RPMI7951 (cell line): ENCODE measurements at regions not wholly inside any gene's neighbourhood (a gene's known extent, or its start where the extent isn't known, plus 50 kb on each side); places are given as distances from the start of the nearest gene placed in this dataset.

Source experiments
- DNase-seq: peaks from one replicate; pipeline ENCODE4 v3.0.0-alpha.2; 2012; ENCODE audit warnings: low read depth

GRCh38 chr11:10619131-10619680 lies 50.7 kb upstream of the LYVE1 start:
- DNase-seq: no peak

- no peak for DNase-seq
Observed at GRCh38 chr11:10618490-10618889, 50.0 kb upstream of the LYVE1 start.
